IMR-90 (cell line): ENCODE measurements at regions not wholly inside any gene's neighbourhood (a gene's known extent, or its start where the extent isn't known, plus 50 kb on each side); places are given as distances from the start of the nearest gene placed in this dataset.

Experiments used
- CEBPB ChIP-seq: IDR thresholded peaks from 2 replicates; pipeline ENCODE4 v1.6.1; 2012; ENCODE audit warnings: low read depth, low read length, improper control_type of control experiment
- CHD1 ChIP-seq: IDR thresholded peaks from 2 replicates; pipeline ENCODE4 v1.6.1; 2012; ENCODE audit warnings: low read depth, low read length, improper control_type of control experiment
- FOS ChIP-seq: fragments of 150-350 bp; IDR thresholded peaks from 2 replicates; pipeline ENCODE4 v1.6.1; 2016; ENCODE audit warnings: low read depth, low read length
- MAFK ChIP-seq: IDR thresholded peaks from 2 replicates; pipeline ENCODE4 v1.6.1; 2012; ENCODE audit warnings: low read depth, low read length, improper control_type of control experiment
- MAZ ChIP-seq: IDR thresholded peaks from 2 replicates; pipeline ENCODE4 v1.6.1; 2012; ENCODE audit warnings: low read depth, mild to moderate bottlenecking, low read length, improper control_type of control experiment, moderate library complexity, borderline replicate concordance
- POLR2A ChIP-seq: IDR thresholded peaks from 2 replicates; pipeline ENCODE4 v1.6.1; 2012; ENCODE audit warnings: mild to moderate bottlenecking, low read depth, low read length
- RAD21 ChIP-seq: IDR thresholded peaks from 2 replicates; pipeline ENCODE4 v1.6.1; 2012; ENCODE audit warnings: low read length, improper control_type of control experiment
- RCOR1 ChIP-seq: IDR thresholded peaks from 2 replicates; pipeline ENCODE4 v1.6.1; 2012; ENCODE audit warnings: mild to moderate bottlenecking, low read length, improper control_type of control experiment; ENCODE audit not compliant: insufficient replicate concordance
- RFX5 ChIP-seq: IDR thresholded peaks from 2 replicates; pipeline ENCODE4 v1.8.0; 2012; ENCODE audit warnings: low read depth, mild to moderate bottlenecking, low read length, moderate library complexity
- SMC3 ChIP-seq: fragments of 150-350 bp; IDR thresholded peaks from 2 replicates; pipeline ENCODE4 v1.6.1; 2016; ENCODE audit warnings: low read depth, mild to moderate bottlenecking, antibody characterized with exemption, low read length, moderate library complexity
- TF ChIP-seq, protein P1 (sequence below): conservative IDR thresholded peaks from 2 replicates; pipeline ENCODE4 v1.5.1; 2012; ENCODE audit warnings: mild to moderate bottlenecking, low read depth, low read length, improper control_type of control experiment
- TF ChIP-seq, protein P2 (sequence below): fragments of 150-350 bp; IDR thresholded peaks from 2 replicates; pipeline ENCODE4 v1.6.1; 2016; ENCODE audit warnings: low read depth, mild to moderate bottlenecking, low read length, moderate library complexity, borderline replicate concordance

DNA sequence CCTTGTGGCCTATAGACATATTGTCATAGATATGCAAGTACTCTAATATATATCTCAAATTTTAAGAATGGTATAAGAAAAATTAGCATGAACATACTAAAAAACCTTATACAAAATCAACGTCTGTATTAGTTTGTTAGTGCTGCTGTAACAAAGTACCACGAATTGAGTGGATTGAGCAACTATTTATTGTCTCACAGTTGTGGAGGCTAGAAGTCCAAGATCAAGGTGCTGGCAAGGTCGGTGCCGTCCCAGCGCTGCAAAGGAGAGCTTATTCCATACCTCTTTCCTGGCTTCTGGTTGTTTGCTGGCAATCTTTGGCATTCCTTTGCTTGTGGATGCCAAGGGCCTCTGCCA, 317.6 kb upstream of the FERMT1 start:
- TF ChIP-seq, protein P1, sequence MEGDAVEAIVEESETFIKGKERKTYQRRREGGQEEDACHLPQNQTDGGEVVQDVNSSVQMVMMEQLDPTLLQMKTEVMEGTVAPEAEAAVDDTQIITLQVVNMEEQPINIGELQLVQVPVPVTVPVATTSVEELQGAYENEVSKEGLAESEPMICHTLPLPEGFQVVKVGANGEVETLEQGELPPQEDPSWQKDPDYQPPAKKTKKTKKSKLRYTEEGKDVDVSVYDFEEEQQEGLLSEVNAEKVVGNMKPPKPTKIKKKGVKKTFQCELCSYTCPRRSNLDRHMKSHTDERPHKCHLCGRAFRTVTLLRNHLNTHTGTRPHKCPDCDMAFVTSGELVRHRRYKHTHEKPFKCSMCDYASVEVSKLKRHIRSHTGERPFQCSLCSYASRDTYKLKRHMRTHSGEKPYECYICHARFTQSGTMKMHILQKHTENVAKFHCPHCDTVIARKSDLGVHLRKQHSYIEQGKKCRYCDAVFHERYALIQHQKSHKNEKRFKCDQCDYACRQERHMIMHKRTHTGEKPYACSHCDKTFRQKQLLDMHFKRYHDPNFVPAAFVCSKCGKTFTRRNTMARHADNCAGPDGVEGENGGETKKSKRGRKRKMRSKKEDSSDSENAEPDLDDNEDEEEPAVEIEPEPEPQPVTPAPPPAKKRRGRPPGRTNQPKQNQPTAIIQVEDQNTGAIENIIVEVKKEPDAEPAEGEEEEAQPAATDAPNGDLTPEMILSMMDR: no peak
- TF ChIP-seq FOS (no peak), RFX5 (no peak), CHD1 (no peak), MAFK (no peak), POLR2A (no peak), SMC3 (no peak), RAD21 (no peak), CEBPB (no peak), RCOR1 (no peak), MAZ (no peak)
- TF ChIP-seq, protein P2, sequence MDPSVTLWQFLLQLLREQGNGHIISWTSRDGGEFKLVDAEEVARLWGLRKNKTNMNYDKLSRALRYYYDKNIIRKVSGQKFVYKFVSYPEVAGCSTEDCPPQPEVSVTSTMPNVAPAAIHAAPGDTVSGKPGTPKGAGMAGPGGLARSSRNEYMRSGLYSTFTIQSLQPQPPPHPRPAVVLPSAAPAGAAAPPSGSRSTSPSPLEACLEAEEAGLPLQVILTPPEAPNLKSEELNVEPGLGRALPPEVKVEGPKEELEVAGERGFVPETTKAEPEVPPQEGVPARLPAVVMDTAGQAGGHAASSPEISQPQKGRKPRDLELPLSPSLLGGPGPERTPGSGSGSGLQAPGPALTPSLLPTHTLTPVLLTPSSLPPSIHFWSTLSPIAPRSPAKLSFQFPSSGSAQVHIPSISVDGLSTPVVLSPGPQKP: no peak
